ENCODE measurements at regions not wholly inside any gene's neighbourhood (a gene's known extent, or its start where the extent isn't known, plus 50 kb on each side); places are given as distances from the start of the nearest gene placed in this dataset.
"Not testable (repeated sequence)": the region's sequence is repeated elsewhere in the genome, so short reads cannot be mapped to it uniquely, and the experiment has no call there.

GRCh38 chr9:41839786-41840185 lies 289.4 kb downstream of the CNTNAP3B start:
- DNase-seq = not testable (repeated sequence)

GRCh38 chr9:41838953-41839352 lies 290.3 kb downstream of the CNTNAP3B start:
- DNase-seq = not testable (repeated sequence)

- DNase-seq = not testable (repeated sequence)
Measured at GRCh38 chr9:41838562-41838851, 290.7 kb downstream of the CNTNAP3B start.

DNA sequence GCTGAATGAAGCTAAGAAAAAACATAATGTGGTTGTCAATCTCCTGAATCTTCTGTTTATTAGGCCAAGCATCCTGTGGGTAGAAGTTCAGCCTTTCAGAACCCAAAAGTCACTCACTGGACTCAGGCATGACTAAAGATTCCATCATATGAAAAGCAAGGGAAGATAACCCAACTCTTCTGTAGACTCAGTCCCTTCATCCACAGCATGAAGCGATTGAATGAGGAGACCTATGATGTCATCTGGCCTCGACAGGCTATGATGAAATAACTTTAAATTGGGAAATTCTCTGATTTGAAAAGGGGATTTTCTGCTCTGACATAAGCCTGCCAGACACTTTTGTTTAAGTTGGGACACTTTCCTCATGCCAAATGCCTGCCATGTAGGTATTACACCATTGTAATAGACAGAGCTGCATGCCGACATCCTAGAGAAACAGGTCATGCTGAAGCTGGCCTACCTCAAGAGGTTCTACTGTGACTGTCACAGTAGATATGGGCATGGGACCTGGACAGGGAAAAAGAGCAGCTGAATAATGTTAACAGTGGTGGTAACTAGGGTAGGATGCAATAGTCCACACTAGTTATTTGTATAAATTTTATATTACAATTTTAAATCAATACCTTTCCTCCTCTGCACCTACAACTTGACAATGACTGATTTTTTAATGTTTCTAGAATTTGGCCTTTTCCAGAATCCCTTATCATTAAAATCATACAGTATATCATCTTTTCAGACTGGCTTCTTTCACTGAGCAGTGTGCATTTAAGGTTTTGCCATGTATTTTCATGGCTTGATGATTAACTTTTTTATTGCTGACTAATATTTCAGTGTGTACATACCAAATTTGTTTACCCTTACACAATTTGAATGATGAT lies 291.3 kb downstream of the CNTNAP3B start:
- DNase-seq = not testable (repeated sequence)

GRCh38 chr9:41833108-41833507 lies 296.1 kb downstream of the CNTNAP3B start:
- DNase-seq = not testable (repeated sequence)

DNA sequence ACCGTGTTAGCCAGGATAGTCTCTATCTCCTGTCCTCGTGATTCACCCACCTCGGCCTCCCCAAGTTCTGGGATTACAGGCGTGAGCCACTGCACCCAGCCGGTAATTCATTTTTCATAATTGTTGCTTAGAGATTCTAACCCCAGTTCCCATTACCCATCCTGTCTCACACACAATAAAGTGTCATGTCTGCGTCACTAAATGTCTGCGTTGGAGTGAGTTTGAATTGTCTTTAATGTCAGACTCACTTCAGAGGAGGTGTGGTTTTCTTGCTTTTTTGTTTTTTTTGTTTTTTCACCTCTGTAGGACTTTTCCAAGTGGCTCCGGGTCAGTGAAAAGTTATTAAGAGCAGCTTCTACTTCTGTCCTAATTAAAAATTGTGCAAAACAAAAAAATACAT lies 304.5 kb downstream of the CNTNAP3B start:
- not testable (repeated sequence) for DNase-seq

GRCh38 chr9:41802706-41803105 lies 326.5 kb downstream of the CNTNAP3B start:
- not testable (repeated sequence) for DNase-seq

DNA sequence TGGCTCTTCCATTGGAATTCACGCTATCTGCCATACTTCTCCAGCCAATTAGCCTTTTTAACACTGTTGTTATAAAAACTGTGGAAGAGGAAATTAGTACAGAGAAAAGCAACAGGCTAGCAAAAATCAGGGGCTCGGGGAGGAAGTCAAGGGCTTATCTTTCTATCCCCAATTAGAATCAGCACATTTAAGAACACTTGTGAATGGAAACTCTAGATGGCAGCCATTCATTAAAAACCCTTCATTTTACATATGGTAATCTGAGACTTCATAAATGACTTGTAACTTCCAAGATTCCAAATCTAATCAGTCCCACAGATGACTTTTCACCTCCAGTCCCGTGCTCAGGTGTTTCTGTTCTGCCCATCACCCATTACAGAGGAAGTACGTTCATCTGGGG lies 330.5 kb downstream of the CNTNAP3B start:
- not testable (repeated sequence) for DNase-seq

- not testable (repeated sequence) for DNase-seq
Measured at GRCh38 chr9:41790719-41791363, 338.4 kb downstream of the CNTNAP3B start.

DNA sequence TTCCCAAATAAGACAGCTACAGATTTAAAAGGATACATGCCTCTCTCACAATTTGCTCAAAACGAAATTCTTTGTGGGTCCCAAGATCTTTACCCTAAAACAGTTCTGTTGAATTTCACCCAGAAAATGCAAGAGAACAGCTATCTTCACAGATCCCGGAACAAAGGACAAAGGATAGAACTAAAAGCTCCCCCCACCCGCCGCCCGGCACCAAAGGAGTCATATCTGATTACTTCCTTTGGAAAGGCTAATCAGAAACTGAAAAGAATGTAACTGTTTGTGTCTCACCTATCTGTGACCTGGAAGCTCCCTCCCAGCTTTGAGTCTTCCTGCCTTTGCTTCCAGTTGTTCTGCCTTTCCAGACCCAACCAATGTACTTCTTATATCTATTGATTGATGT lies 339.2 kb downstream of the CNTNAP3B start:
- DNase-seq = not testable (repeated sequence)

DNA sequence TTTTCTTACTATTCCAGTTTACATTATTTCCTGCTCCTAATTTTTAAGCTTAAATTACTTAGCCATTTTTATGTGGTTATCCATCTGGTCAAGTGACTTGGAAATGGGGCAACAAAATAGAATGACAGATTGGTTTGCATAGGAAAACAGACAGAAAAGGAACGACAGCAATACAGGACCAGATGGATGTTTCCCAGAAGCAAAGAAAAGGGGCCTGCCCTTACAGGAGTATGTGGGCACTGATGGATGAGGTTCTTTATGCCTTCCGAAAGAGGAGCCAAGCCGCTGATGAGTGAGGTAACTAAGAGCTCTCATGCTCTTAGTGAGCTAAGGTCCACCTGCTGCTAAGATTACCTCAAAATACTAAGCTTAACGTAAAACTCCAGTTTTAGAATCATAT lies 339.8 kb downstream of the CNTNAP3B start:
- not testable (repeated sequence) for DNase-seq

- not testable (repeated sequence) for DNase-seq
Measured at GRCh38 chr9:41787951-41788350, 341.3 kb downstream of the CNTNAP3B start.

DNA sequence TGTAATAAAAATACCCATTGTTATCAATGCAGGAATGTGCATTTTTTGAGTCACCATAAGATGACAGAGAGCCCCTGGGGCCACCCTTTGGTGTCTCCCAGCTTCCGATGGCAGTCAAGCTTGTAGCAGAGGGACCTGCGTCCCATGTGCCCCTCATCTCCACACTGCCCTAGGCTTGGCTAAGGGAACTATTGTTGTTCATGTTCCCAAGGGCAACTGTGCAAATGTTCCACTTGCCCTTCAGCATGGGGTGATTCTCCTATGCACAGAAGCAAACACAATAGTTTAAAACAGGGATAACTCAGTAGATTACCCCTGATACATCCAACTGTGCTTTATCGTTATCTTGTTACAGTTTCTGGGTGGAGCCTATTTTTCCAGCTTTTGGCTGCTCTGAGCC lies 342.0 kb downstream of the CNTNAP3B start:
- not testable (repeated sequence) for DNase-seq

GRCh38 chr9:41784006-41784405 lies 345.2 kb downstream of the CNTNAP3B start:
- not testable (repeated sequence) for DNase-seq

GRCh38 chr9:41783070-41783810 lies 346.0 kb downstream of the CNTNAP3B start:
- DNase-seq = not testable (repeated sequence)

DNA sequence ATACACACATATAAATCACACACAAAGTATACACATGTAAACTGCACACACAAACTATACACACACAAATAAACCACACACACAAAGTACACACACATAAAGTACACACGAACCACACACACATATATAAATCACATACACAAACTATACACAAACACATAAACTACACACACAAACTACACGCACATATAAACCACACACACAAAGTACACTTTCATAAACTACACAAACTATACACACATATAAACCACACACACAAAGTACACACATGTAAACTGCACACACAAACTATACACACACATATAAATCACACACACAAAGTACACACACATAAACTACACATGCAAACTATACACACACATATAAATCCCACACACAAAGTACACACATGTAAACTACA lies 347.3 kb downstream of the CNTNAP3B start:
- not testable (repeated sequence) for DNase-seq

- not testable (repeated sequence) for DNase-seq
Measured at GRCh38 chr9:41779897-41780406, 349.3 kb downstream of the CNTNAP3B start.

- not testable (repeated sequence) for DNase-seq
Measured at GRCh38 chr9:41779192-41779591, 350.0 kb downstream of the CNTNAP3B start.

GRCh38 chr9:41778535-41779071 lies 350.6 kb downstream of the CNTNAP3B start:
- DNase-seq = not testable (repeated sequence)

- DNase-seq = not testable (repeated sequence)
Measured at GRCh38 chr9:41777536-41777935, 351.7 kb downstream of the CNTNAP3B start.

- not testable (repeated sequence) for DNase-seq
Measured at GRCh38 chr9:41772541-41772940, 356.7 kb downstream of the CNTNAP3B start.

- not testable (repeated sequence) for DNase-seq
Measured at GRCh38 chr9:41771693-41772092, 357.5 kb downstream of the CNTNAP3B start.

GRCh38 chr9:41754822-41755221 lies 374.4 kb downstream of the CNTNAP3B start:
- not testable (repeated sequence) for DNase-seq
